ENCODE measurements at regions not wholly inside any gene's neighbourhood (a gene's known extent, or its start where the extent isn't known, plus 50 kb on each side); places are given as distances from the start of the nearest gene placed in this dataset.

GRCh38 chr1:61004262-61005003, 77.9 kb upstream of the NFIA start:
- DNase-seq: no peak

DNA sequence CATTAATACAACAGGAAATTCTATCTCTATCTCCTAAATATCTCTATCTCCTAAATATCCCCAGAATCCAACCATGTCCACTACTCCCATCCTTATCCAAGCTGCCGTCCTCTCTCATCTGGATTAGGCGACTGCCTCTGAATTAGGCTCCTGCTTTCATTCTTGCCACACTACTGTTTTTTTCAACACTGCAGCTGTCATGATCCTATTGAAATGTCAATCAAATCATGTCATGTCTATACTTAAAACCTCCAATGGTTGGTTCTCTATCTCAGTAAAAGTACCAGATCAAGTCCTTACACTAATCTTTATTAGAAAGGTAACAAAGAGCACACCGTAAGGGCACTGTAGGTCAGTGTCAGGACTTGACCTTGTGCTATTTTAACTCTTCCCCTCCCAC, 82.0 kb upstream of the NFIA start:
- Mint-ChIP-seq H3K4me1 (ENCODE audit: low read depth, unreplicated experiment) (peaks cover under 1% of the 10 kb centered on the region), H3K36me3 (ENCODE audit: unreplicated experiment) (no peaks in the 10 kb centered on the region), H3K27me3 (ENCODE audit: unreplicated experiment) (peaks cover 2% of the 10 kb centered on the region)

More at GRCh38 chr1:61004262-61005003, 77.9 kb upstream of the NFIA start:
- Mint-ChIP-seq H3K4me1 (ENCODE audit: low read depth, unreplicated experiment) (peaks cover 10% of the 10 kb centered on the region), H3K9me3 (ENCODE audit: unreplicated experiment) (no peaks in the 10 kb centered on the region), H3K4me3 (ENCODE audit: unreplicated experiment) (no peak overlapping the region), H3K27me3 (ENCODE audit: unreplicated experiment) (peaks cover 4% of the 10 kb centered on the region), H3K27ac (ENCODE audit: unreplicated experiment) (no peak overlapping the region), H3K36me3 (ENCODE audit: unreplicated experiment) (no peaks in the 10 kb centered on the region)
- no peak for TF ChIP-seq CTCF (IDR thresholded peaks at IDR 0.05; ENCODE audit: partially characterized antibody, unreplicated experiment)

GRCh38 chr1:60998786-60999185, 83.6 kb upstream of the NFIA start:
- no peaks in the 10 kb centered on the region for H3K4me1 Mint-ChIP-seq (ENCODE audit: low read depth, unreplicated experiment)
- no peaks in the 10 kb centered on the region for H3K9me3 Mint-ChIP-seq (ENCODE audit: unreplicated experiment)
- no peak for DNase-seq
- peaks cover 2% of the 10 kb centered on the region for H3K27me3 Mint-ChIP-seq (ENCODE audit: unreplicated experiment)
- TF ChIP-seq CTCF (IDR thresholded peaks at IDR 0.05; ENCODE audit: partially characterized antibody, unreplicated experiment): no peak
- no peaks in the 10 kb centered on the region for H3K36me3 Mint-ChIP-seq (ENCODE audit: unreplicated experiment)
- no peak overlapping the region for H3K27ac Mint-ChIP-seq (ENCODE audit: unreplicated experiment)
- H3K4me3 Mint-ChIP-seq (ENCODE audit: unreplicated experiment): no peak overlapping the region

More for the DNA sequence above, 82.0 kb upstream of the NFIA start:
- Mint-ChIP-seq H3K27ac (ENCODE audit: unreplicated experiment) (no peak overlapping the region), H3K9me3 (ENCODE audit: unreplicated experiment) (no peaks in the 10 kb centered on the region), H3K4me3 (ENCODE audit: unreplicated experiment) (no peak overlapping the region)
- DNase-seq: no peak
- TF ChIP-seq CTCF (IDR thresholded peaks at IDR 0.05; ENCODE audit: partially characterized antibody, unreplicated experiment): no peak

- H3K4me3 Mint-ChIP-seq (ENCODE audit: unreplicated experiment): no peak overlapping the region
- H3K36me3 Mint-ChIP-seq (ENCODE audit: unreplicated experiment): peaks cover 5% of the 10 kb centered on the region
- DNase-seq: no peak
- peaks cover 2% of the 10 kb centered on the region for H3K27me3 Mint-ChIP-seq (ENCODE audit: unreplicated experiment)
- TF ChIP-seq CTCF (IDR thresholded peaks at IDR 0.05; ENCODE audit: partially characterized antibody, unreplicated experiment): no peak
- peaks cover 8% of the 10 kb centered on the region for H3K4me1 Mint-ChIP-seq (ENCODE audit: low read depth, unreplicated experiment)
- H3K27ac Mint-ChIP-seq (ENCODE audit: unreplicated experiment): no peak overlapping the region
- H3K9me3 Mint-ChIP-seq (ENCODE audit: unreplicated experiment): no peaks in the 10 kb centered on the region
These were observed 87.4 kb upstream of the NFIA start for GRCh38 chr1:60994828-60995492.

DNA sequence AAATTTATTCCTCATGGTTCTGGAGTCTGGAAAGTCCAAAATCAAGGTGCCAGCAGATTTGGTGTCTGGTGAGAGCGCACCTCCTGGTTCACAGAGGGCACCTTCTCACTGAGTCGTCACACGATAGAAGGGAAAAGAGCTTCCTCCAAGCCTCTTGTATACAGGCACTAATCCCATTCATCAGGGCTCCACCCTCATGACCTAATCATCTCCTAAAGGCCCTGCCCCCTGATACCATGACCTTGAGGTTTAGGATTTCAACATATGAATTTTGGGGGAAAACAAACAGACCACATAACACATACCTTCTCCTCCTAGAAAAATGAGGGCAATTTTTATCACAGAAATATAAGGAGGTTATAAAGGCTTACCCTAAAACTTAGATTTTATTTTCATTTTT, 88.0 kb upstream of the NFIA start:
- no peaks in the 10 kb centered on the region for H3K9me3 Mint-ChIP-seq (ENCODE audit: unreplicated experiment)
- DNase-seq: no peak
- no peak for TF ChIP-seq CTCF (IDR thresholded peaks at IDR 0.05; ENCODE audit: partially characterized antibody, unreplicated experiment)
- H3K36me3 Mint-ChIP-seq (ENCODE audit: unreplicated experiment): peaks cover 5% of the 10 kb centered on the region
- H3K27ac Mint-ChIP-seq (ENCODE audit: unreplicated experiment): no peak overlapping the region
- H3K4me1 Mint-ChIP-seq (ENCODE audit: low read depth, unreplicated experiment): peaks cover 13% of the 10 kb centered on the region
- H3K27me3 Mint-ChIP-seq (ENCODE audit: unreplicated experiment): peaks cover 2% of the 10 kb centered on the region
- no peak overlapping the region for H3K4me3 Mint-ChIP-seq (ENCODE audit: unreplicated experiment)

Data from glutamatergic neuron (in vitro differentiated cells).